ENCODE measurements at regions not wholly inside any gene's neighbourhood (a gene's known extent, or its start where the extent isn't known, plus 50 kb on each side); places are given as distances from the start of the nearest gene placed in this dataset.

GRCh38 chr18:8952174-8952573 is 150.3 kb upstream of the NDUFV2 start:
- no peaks in the 10 kb centered on the region for H3K36me3 ChIP-seq
- no peak overlapping the region for H3K4me3 ChIP-seq
- H3K27me3 ChIP-seq: no peaks in the 10 kb centered on the region
- no peak for TF ChIP-seq EP300 (IDR thresholded peaks at IDR 0.05)
- no peak for TF ChIP-seq CTCF (IDR thresholded peaks at IDR 0.05)
- TF ChIP-seq POLR2A (IDR thresholded peaks at IDR 0.05): no peak
- no peak for TF ChIP-seq POLR2AphosphoS5 (IDR thresholded peaks at IDR 0.05)
- WGBS: 89% methylated on average over 5 of the region's 5 CpGs
- no peak overlapping the region for H3K27ac ChIP-seq
- H3K4me1 ChIP-seq: peaks cover 15% of the 10 kb centered on the region
- DNase-seq (ENCODE audit: low spot score in 2 of 2): no peak
- H3K9me3 ChIP-seq: no peaks in the 10 kb centered on the region

GRCh38 chr18:8952769-8953760 is 149.4 kb upstream of the NDUFV2 start:
- H3K9me3 ChIP-seq: no peaks in the 10 kb centered on the region
- no peak for DNase-seq (ENCODE audit: low spot score in 2 of 2)
- WGBS: 71% methylated on average over 10 of the region's 10 CpGs

GRCh38 chr18:8957731-8958130 is 144.8 kb upstream of the NDUFV2 start:
- Histone ChIP-seq H3K27ac (no peak overlapping the region), H3K4me1 (no peaks in the 10 kb centered on the region), H3K36me3 (no peaks in the 10 kb centered on the region), H3K27me3 (no peaks in the 10 kb centered on the region), H3K4me3 (no peak overlapping the region), H3K9me3 (no peaks in the 10 kb centered on the region)
- no peak for DNase-seq (ENCODE audit: low spot score in 2 of 2)
- TF ChIP-seq CTCF (IDR thresholded peaks at IDR 0.05) (no peak), EP300 (IDR thresholded peaks at IDR 0.05) (no peak), POLR2AphosphoS5 (IDR thresholded peaks at IDR 0.05) (no peak), POLR2A (IDR thresholded peaks at IDR 0.05) (no peak)

More at GRCh38 chr18:8952769-8953760, 149.4 kb upstream of the NDUFV2 start:
- H3K4me1 ChIP-seq: peaks cover 15% of the 10 kb centered on the region
- H3K27me3 ChIP-seq: no peaks in the 10 kb centered on the region
- no peak overlapping the region for H3K27ac ChIP-seq
- H3K36me3 ChIP-seq: no peaks in the 10 kb centered on the region
- no peak overlapping the region for H3K4me3 ChIP-seq
- TF ChIP-seq POLR2AphosphoS5 (IDR thresholded peaks at IDR 0.05): no peak
- no peak for TF ChIP-seq CTCF (IDR thresholded peaks at IDR 0.05)
- no peak for TF ChIP-seq EP300 (IDR thresholded peaks at IDR 0.05)

GRCh38 chr18:8958660-8959059 is 143.8 kb upstream of the NDUFV2 start:
- no peak for TF ChIP-seq EP300 (IDR thresholded peaks at IDR 0.05)
- TF ChIP-seq CTCF (IDR thresholded peaks at IDR 0.05): no peak
- no peak for TF ChIP-seq POLR2AphosphoS5 (IDR thresholded peaks at IDR 0.05)
- TF ChIP-seq POLR2A (IDR thresholded peaks at IDR 0.05): no peak
- WGBS: 69% methylated on average over 3 of the region's 3 CpGs
- H3K9me3 ChIP-seq: no peaks in the 10 kb centered on the region
- H3K27ac ChIP-seq: no peak overlapping the region
- no peaks in the 10 kb centered on the region for H3K27me3 ChIP-seq
- no peak for DNase-seq (ENCODE audit: low spot score in 2 of 2)
- H3K4me3 ChIP-seq: no peak overlapping the region
- no peaks in the 10 kb centered on the region for H3K4me1 ChIP-seq
- no peaks in the 10 kb centered on the region for H3K36me3 ChIP-seq

GRCh38 chr18:8959551-8960135 is 142.9 kb upstream of the NDUFV2 start:
- Histone ChIP-seq H3K36me3 (no peaks in the 10 kb centered on the region), H3K4me1 (no peaks in the 10 kb centered on the region), H3K4me3 (no peak overlapping the region), H3K27ac (no peak overlapping the region), H3K9me3 (no peaks in the 10 kb centered on the region), H3K27me3 (no peaks in the 10 kb centered on the region)
- DNase-seq (ENCODE audit: low spot score in 2 of 2): no peak
- 77% methylated on average over 8 of the region's 8 CpGs for WGBS
- TF ChIP-seq EP300 (IDR thresholded peaks at IDR 0.05): no peak
- TF ChIP-seq POLR2AphosphoS5 (IDR thresholded peaks at IDR 0.05): no peak
- no peak for TF ChIP-seq CTCF (IDR thresholded peaks at IDR 0.05)
- TF ChIP-seq POLR2A (IDR thresholded peaks at IDR 0.05): no peak

All from suprapubic skin (tissue), 4 donors.